ENCODE measurements at regions not wholly inside any gene's neighbourhood (a gene's known extent, or its start where the extent isn't known, plus 50 kb on each side); places are given as distances from the start of the nearest gene placed in this dataset.
"Not testable (repeated sequence)": the region's sequence is repeated elsewhere in the genome, so short reads cannot be mapped to it uniquely, and the experiment has no call there.

GRCh38 chr6:164345327-164345726 lies 930.8 kb downstream of the QKI start:
- no peak for DNase-seq

- no peak for DNase-seq
Observed at GRCh38 chr6:164344801-164345291, 930.3 kb downstream of the QKI start.

- DNase-seq, result not testable (repeated sequence)
Observed at GRCh38 chr6:164339442-164339841, 924.9 kb downstream of the QKI start.

- no peak for DNase-seq
Observed at GRCh38 chr6:164337925-164338397, 923.4 kb downstream of the QKI start.

GRCh38 chr6:164337024-164337924 lies 922.8 kb downstream of the QKI start:
- no peak for DNase-seq

GRCh38 chr6:164336455-164336854 lies 921.9 kb downstream of the QKI start:
- DNase-seq, result no peak

GRCh38 chr6:164331026-164331425 lies 916.5 kb downstream of the QKI start:
- no peak for DNase-seq

- no peak for DNase-seq
Observed at GRCh38 chr6:164325168-164325567, 910.6 kb downstream of the QKI start.

- DNase-seq, result no peak
Observed at GRCh38 chr6:164322533-164322932, 908.0 kb downstream of the QKI start.

GRCh38 chr6:164321297-164321696 lies 906.8 kb downstream of the QKI start:
- DNase-seq, result no peak

- no peak for DNase-seq
Observed at GRCh38 chr6:164315376-164315775, 900.9 kb downstream of the QKI start.

- no peak for DNase-seq
Observed at GRCh38 chr6:164308339-164308738, 893.8 kb downstream of the QKI start.

- DNase-seq, result no peak
Observed at GRCh38 chr6:164303102-164303964, 888.8 kb downstream of the QKI start.

- DNase-seq, result no peak
Observed at GRCh38 chr6:164296411-164296810, 881.9 kb downstream of the QKI start.

- no peak for DNase-seq
Observed at GRCh38 chr6:164294047-164294784, 879.7 kb downstream of the QKI start.

- no peak for DNase-seq
Observed at GRCh38 chr6:164291224-164291623, 876.7 kb downstream of the QKI start.

GRCh38 chr6:164290101-164290500 lies 875.6 kb downstream of the QKI start:
- DNase-seq, result no peak

GRCh38 chr6:164286011-164286410 lies 871.5 kb downstream of the QKI start:
- no peak for DNase-seq

GRCh38 chr6:164283574-164283973 lies 869.1 kb downstream of the QKI start:
- DNase-seq, result no peak

GRCh38 chr6:164276211-164276610 lies 861.7 kb downstream of the QKI start:
- no peak for DNase-seq

- no peak for DNase-seq
Observed at GRCh38 chr6:164275773-164276172, 861.3 kb downstream of the QKI start.

- no peak for DNase-seq
Observed at GRCh38 chr6:164274493-164274892, 860.0 kb downstream of the QKI start.

- no peak for DNase-seq
Observed at GRCh38 chr6:164273491-164273890, 859.0 kb downstream of the QKI start.
